IPS DF 6.9 (cell line): ENCODE measurements at regions not wholly inside any gene's neighbourhood (a gene's known extent, or its start where the extent isn't known, plus 50 kb on each side); places are given as distances from the start of the nearest gene placed in this dataset.
A peak's percentile ranks its signal among the peaks of the same experiment; 100 is the strongest.
"Not testable (repeated sequence)": the region's sequence is repeated elsewhere in the genome, so short reads cannot be mapped to it uniquely, and the experiment has no call there.

Experiments used
- DNase-seq: peaks from one replicate; pipeline ENCODE4 v3.0.0-alpha.2; 2013; ENCODE audit warnings: low read depth, low spot score
- H3K27ac ChIP-seq: one replicate; pipeline ENCODE4 v1.5.1; 2013; ENCODE audit warnings: low read length, control low read depth
- H3K27me3 ChIP-seq: 2 replicates; pipeline ENCODE4 v1.6.1; 2013; ENCODE audit warnings: mild to moderate bottlenecking, low read length; ENCODE audit not compliant: control insufficient read depth, insufficient read depth
- H3K36me3 ChIP-seq: 2 replicates; pipeline ENCODE4 v1.6.1; 2013; ENCODE audit warnings: low read length; ENCODE audit not compliant: control insufficient read depth, insufficient read depth
- H3K4me1 ChIP-seq: 2 replicates; pipeline ENCODE4 v1.6.1; 2013; ENCODE audit warnings: low read length; ENCODE audit not compliant: control insufficient read depth, insufficient read depth
- H3K4me3 ChIP-seq: 2 replicates; pipeline ENCODE4 v1.5.1; 2013; ENCODE audit warnings: mild to moderate bottlenecking, low read length
- H3K9me3 ChIP-seq: 2 replicates; pipeline ENCODE4 v1.6.1; 2013; ENCODE audit warnings: low read length, inconsistent platforms; ENCODE audit not compliant: control insufficient read depth, insufficient read depth
- WGBS: extraction: QIAGEN DNeasy Blood & Tissue Kit; methylation state at CpG from one replicate; pipeline ENCODE4 v1.1.7; 2013; ENCODE audit warnings: mixed read lengths, missing lambda C conversion rate; ENCODE audit not compliant: insufficient read length, insufficient coverage; 5-methylcytosine and 5-hydroxymethylcytosine counted together

GRCh38 chr15:30470601-30471365 is 56.7 kb upstream of the GOLGA8R start:
- not testable (repeated sequence) for H3K27ac ChIP-seq, H3K9me3 ChIP-seq, H3K36me3 ChIP-seq, DNase-seq, H3K4me1 ChIP-seq, H3K27me3 ChIP-seq
- WGBS = no CpG with 5 or more reads among the region's 89 CpGs
- H3K4me3 ChIP-seq = peak overlapping the region; percentile 43; the same call in 1 of the 2 replicates

GRCh38 chr15:30471366-30471749 is 57.3 kb upstream of the GOLGA8R start:
- DNase-seq, H3K36me3 ChIP-seq, H3K4me1 ChIP-seq, H3K4me3 ChIP-seq, H3K27me3 ChIP-seq, H3K27ac ChIP-seq, H3K9me3 ChIP-seq: not testable (repeated sequence)
- no CpG with 5 or more reads among the region's 34 CpGs for WGBS

- not testable (repeated sequence) for H3K4me3 ChIP-seq, H3K36me3 ChIP-seq, H3K27ac ChIP-seq, H3K4me1 ChIP-seq, DNase-seq, H3K9me3 ChIP-seq, H3K27me3 ChIP-seq
- WGBS = no CpG with 5 or more reads among the region's 10 CpGs
Measured at GRCh38 chr15:30471817-30472551, 57.9 kb upstream of the GOLGA8R start.

- not testable (repeated sequence) for DNase-seq, H3K4me3 ChIP-seq, H3K27ac ChIP-seq, H3K27me3 ChIP-seq, H3K4me1 ChIP-seq, H3K36me3 ChIP-seq, H3K9me3 ChIP-seq
- WGBS = no CpG with 5 or more reads among the region's 9 CpGs
Measured at GRCh38 chr15:30484887-30485286, 67.0 kb upstream of the GOLGA8Q start.

GRCh38 chr15:30489237-30489636 is 62.6 kb upstream of the GOLGA8Q start:
- H3K4me1 ChIP-seq, H3K27me3 ChIP-seq, H3K9me3 ChIP-seq, H3K36me3 ChIP-seq, H3K4me3 ChIP-seq, H3K27ac ChIP-seq, DNase-seq: not testable (repeated sequence)
- no CpG with 5 or more reads among the region's 17 CpGs for WGBS

- H3K36me3 ChIP-seq, H3K9me3 ChIP-seq, H3K27ac ChIP-seq, H3K27me3 ChIP-seq, H3K4me1 ChIP-seq, H3K4me3 ChIP-seq, DNase-seq: not testable (repeated sequence)
- WGBS = no CpG with 5 or more reads among the region's 1 CpG
Measured at GRCh38 chr15:30490334-30490733, 61.5 kb upstream of the GOLGA8Q start.

- not testable (repeated sequence) for H3K9me3 ChIP-seq, H3K27me3 ChIP-seq, H3K36me3 ChIP-seq, DNase-seq, H3K27ac ChIP-seq, H3K4me3 ChIP-seq, H3K4me1 ChIP-seq
- WGBS = no CpG with 5 or more reads among the region's 1 CpG
Measured at GRCh38 chr15:30493947-30494346, 57.9 kb upstream of the GOLGA8Q start.

GRCh38 chr15:30497275-30497674 is 54.6 kb upstream of the GOLGA8Q start:
- H3K9me3 ChIP-seq, H3K27me3 ChIP-seq, DNase-seq, H3K4me1 ChIP-seq, H3K27ac ChIP-seq, H3K36me3 ChIP-seq, H3K4me3 ChIP-seq: not testable (repeated sequence)

GRCh38 chr15:30499233-30499632 is 52.6 kb upstream of the GOLGA8Q start:
- DNase-seq, H3K4me1 ChIP-seq, H3K4me3 ChIP-seq, H3K36me3 ChIP-seq, H3K27me3 ChIP-seq, H3K9me3 ChIP-seq, H3K27ac ChIP-seq: not testable (repeated sequence)
- WGBS = no CpG with 5 or more reads among the region's 7 CpGs

- H3K4me3 ChIP-seq, H3K4me1 ChIP-seq, H3K36me3 ChIP-seq, DNase-seq, H3K27ac ChIP-seq, H3K27me3 ChIP-seq, H3K9me3 ChIP-seq: not testable (repeated sequence)
- no CpG with 5 or more reads among the region's 2 CpGs for WGBS
Measured at GRCh38 chr15:30500511-30500910, 51.3 kb upstream of the GOLGA8Q start.
